SHP77 (cell line): ENCODE measurements at regions not wholly inside any gene's neighbourhood (a gene's known extent, or its start where the extent isn't known, plus 50 kb on each side); places are given as distances from the start of the nearest gene placed in this dataset.

Experiments used
- DNase-seq, 2 experiments: peaks; one replicate each; lab custom pipeline; 2025; lab: John Stamatoyannopoulos, UW

DNA sequence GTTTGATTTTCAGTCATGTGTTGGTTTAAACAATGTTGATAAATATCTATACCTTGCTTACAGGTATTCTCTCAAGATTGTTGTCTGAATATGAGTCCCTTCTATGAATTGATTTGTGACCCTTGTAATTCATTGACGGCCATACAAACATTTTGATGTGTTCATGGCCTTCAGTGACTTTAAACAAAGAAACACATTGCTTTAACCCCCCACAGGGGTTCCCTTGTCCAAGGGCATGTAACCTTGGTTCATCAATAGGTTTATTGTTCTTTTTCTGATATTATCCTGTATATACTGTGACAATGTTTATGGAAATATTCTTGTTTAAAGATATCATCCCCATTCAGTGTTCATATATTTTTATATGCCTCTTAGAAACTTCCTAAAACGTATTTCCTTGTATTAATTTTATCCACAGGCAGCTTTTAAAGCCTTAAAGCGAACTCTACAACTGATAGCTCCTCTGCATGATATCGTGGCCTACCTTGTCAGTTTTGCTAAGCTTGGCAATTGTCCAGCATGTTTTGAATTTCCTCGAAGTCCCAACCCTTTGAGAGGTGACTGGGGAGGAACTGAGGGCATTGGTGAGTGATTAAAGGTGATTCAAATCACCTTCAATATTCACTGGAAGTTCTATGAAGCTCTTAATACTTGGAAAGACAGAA is 87.0 kb downstream of the CD164 start:
- DNase-seq = peak in 1 of 2 experiments; percentile 6

DNA sequence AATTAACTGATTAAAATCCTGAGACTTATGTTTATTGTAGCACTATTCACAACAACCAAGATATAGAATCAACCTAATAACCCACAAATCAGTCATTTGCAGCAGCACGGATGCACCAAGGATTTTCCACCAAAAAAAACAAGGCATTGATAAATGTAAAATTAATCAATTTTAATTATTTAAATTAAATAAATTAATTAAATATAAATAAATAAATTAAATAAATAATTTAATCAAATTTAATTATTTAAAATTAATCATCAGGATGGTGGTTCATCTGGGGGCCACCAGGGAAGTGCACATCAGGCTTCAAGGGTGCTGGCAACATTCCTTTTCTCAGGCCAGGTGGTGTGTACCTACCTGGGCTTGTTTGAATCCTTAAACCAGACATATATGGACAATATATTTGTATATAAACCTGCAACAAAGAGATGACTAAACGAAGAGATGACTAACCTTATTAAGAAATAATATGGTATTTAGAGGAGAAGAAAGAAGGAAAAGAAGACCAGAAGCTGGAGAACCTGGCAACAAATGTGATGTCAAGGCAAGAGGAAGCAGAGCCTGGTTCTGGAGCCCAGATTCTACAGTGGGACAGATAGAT is 89.2 kb downstream of the CD164 start:
- no peak for DNase-seq

DNA sequence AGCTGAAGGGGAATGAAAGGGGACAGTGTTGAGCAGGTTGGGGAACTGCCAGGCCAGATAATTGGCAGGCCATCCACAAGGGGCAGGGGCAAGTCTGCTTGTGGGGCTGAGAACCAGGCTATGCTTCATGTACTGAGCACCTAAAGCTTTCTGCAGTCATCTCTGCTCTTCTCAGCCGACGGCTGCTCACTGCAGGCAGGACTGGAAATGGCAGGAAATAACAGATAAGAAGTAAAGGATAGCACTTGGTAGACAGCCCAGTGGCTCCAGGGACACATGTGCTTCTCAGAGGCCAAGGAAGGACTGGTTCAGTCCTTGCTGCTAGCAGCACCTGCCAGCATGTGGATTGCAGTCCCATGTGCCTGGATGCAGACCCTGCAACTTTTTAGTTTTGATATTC is 89.8 kb downstream of the CD164 start:
- no peak for DNase-seq

DNA sequence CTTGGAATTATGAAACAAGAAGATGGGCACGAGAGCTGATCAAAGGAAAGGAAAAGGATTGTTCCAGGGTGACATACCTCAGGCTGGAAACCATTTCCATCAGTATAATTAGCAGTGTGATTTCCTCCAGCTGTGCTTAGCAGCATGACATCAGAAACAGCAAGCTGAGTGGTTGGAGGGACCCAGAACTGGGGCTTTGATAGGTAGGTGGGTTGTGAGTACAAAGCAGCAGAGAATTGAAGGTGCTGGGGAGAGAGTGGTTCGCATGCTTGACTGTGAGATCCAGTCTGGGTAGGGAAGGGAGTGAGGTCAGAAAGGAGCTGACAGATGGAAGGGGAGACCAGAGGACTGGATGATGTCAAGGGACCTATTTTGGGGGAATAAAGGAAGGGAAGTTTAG is 90.4 kb downstream of the CD164 start:
- no peak for DNase-seq

DNA sequence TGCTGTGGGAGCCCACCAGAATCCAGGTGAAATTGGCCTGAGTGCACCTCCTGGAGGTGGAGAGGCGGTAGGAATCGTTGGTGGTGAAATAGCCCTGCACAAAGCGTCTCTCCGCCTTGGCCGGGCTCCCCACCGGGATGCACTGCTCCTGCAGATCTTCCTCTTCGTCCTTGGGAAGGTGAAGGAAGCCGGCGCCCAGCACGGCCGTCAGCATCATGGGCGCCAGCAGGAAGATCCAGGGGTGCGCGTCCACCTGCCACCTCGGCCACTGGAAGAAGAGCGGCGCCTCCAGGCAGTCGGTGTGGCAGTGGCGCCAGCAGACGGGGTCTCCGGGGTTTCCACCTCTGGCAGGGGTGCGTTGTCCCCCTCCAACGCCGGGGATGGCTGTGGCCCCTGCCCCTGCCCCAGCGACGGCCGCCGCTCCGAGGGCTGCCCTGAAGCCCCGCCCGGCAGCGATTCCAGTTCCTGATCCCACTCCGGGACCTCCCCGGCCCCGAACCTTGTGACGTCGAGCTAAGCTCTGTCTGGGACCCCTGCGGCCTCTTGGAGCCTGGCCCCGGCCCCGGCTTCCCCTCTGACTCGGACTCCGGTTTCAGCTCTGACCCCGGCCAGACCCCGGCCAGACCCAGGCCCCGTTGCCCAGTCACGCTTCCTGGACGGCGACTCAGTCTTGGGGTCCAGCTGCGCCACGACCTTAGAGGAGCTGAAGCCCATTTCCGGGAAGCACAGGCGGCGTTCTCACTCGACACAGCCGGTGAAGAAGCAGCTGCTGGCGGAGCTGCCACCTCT is 91.9 kb downstream of the CD164 start:
- no peak for DNase-seq

DNA sequence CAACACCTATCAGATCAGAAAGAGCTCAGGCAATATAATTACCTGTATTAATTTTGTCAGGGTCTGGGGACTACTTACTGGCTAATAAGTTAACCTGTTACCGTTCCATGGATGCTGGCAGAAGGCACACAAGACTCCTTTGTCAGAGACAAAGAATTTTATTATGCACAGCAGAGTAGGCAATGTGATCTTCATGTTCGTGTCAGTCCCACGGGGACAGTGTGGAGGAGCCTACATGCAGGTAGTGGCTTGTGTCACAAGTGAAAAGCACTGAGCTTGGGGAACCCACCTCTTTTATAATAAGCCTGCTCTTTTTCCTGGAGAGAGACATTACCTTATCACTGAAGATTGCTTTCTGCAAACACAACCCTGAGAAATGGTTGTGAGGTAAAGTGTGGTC is 96.9 kb downstream of the CD164 start:
- no peak for DNase-seq

DNA sequence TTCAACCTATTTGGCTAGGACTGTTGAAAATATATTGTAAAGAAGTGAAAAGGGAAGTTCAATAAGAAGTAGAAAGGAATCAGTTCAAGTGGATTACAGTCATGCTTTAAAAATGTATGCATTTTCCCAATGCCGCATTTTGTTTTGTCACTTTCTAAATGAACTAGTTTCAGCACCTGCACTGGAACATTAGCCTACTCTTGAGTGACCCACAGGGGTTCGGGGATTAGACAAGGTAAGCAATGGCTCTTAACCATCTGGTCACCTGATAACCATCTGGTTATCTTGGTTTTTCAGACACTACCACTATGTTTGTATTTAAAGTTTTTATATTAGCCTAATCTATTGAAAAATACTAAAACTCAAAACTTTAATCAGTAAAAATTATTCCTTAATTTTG is 97.6 kb downstream of the CD164 start:
- no peak for DNase-seq

DNA sequence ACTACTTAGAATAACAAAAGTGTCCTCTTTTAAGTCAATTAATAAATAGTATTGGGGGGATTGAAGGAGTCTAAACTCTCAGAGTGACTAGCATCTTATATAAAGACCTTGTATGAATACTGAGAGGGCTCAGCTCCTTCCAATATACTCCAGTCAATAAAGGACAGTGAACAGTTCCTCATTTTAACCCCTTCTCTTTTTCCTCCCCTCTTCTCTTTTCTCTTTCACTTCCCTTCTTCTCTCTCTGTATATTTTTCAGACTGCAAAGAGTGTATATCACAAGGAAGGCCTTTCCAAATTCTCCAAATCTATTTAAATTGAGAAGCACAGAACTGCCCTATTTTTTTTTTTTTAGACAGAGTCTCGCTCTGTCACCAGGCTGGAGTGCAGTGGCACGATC is 99.5 kb downstream of the CD164 start:
- DNase-seq = no peak

DNA sequence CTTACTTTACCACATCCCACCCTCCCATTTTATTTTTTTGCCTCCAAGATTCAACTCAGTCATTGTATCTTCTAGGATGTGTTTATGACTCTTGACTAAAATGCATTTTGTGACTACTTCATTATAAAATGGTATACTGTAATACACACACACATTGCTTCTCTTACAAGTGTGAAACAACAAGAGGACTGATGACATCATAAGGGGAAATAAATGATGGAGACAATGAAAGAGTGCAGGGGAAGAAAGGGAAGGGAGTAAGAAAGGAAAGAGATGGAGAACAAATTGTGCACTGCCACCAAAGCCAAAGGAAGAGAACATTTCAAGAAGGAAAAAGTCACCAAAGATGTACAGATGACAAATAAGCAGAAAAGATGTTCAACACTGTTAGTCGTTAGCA is 102.6 kb downstream of the CD164 start:
- DNase-seq = no peak

DNA sequence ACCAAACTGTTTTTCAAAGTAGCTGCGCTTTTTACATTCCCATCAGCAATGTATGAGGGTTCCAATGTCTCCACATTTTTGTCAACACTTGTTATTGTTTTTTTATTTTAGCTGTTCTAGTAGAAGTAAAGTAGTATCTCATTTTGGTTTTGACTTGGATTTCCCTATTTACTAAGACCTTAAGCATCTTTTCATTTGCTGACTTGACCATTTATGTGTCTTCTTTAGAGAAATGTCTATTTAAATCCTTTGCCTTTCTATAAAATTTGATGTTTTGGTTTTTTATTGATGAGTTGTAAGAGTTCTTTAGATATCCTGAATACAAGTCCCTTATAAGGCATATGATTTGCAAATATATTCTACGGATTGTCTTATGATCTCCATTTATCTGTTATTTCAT is 110.6 kb downstream of the CD164 start:
- no peak for DNase-seq

DNA sequence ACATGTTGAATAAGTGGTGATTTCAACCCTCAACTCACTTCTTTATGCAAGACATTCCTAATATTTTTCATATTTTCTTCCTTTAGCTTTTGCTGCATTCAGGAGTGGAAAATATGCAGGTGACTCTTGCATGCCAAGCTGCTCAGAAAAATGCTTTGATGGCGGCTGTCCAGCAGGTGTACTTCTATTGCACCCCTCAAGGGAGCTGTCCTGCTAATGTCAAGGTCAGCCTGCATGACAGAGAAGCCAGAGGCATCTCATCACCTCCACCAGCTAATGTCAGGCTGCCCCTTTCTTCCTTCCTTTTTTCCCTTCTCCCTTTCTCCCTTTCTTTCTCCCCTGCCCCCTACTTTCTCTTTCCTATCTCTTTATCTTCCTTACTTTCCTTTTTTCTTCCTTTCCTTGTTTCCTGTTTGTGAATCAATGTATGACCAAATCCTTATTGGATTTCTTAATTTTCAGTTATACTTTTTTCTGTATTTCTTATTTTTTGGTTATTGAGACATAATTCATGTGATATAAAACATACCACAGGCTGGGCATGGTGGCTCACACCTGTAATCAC is 112.2 kb downstream of the CD164 start:
- DNase-seq = no peak

DNA sequence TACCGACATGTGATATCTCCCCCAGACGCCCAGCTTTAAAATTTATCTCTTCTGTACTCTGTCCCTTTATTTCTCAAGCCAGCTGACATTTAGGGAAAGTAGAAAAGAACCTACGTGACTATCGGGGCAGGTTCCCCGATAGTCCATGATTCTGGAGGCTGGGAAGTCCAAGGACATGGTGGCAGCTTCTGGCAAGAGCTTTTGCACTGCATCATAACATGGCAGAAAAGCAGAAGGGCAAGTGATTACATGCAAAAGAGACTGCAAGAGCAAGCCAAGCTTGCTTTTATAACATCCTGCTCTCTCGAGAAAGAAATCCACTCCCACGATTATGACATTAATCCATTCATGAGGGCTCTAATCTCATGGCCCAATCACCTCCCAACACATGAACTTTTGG is 113.2 kb downstream of the CD164 start:
- no peak for DNase-seq

DNA sequence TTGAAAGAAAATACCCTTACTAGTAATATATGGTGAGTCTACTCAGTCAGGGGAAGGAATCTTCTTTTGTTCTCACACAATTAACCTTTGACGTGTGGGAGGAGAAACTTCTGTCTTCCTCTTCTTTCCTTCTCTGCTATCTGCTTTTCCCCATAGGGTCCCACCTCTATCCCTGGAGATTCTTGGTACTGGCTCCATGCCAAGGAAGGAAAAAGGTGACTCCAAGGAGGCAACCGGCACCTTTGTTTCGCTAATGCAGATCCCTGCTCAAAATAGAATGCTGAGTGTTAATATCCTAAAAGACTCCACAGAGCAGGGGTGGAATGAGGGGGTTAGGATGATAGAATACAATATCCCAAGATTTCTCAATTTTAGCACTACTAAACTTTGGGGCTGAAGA is 116.7 kb downstream of the CD164 start:
- DNase-seq = no peak

DNA sequence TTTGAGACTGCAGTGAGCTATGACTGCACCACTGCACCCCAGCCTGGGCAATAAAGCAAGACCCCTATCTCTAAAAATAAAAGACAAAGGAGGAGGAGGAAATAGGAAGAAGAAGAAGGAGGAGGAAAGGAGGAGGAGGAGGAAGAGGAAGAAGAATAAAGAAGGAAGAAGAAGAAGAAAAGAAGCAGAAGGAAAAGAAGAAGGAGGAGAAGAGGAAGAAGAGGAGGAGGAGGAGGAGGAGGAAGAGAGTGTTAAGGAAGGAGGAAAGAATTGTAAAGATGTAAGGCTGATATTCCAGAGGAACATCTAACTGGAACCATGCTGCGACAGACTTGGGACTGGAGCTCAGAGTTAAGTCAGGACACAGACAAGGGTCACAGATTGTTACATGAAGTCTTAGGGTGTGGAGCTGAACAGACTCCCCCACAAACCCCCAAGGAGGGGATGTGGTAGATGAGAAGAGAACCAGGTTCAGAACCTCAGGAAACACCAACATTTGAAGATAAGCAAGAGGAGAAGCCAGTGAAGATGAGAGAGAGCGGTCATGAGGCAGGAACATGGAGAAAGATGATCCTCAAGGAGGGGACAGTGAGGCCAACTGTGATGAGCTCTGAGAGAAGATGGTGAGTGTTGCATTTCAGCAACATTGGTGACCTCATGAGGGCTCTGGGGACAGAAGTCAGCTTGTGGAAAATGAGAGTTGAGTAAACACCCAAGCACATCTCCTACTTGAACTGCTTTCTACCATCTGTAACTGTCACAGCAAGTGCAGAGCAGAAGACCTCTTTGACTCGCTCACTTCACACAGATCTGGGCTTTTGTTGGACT is 118.2 kb downstream of the CD164 start:
- no peak for DNase-seq

DNA sequence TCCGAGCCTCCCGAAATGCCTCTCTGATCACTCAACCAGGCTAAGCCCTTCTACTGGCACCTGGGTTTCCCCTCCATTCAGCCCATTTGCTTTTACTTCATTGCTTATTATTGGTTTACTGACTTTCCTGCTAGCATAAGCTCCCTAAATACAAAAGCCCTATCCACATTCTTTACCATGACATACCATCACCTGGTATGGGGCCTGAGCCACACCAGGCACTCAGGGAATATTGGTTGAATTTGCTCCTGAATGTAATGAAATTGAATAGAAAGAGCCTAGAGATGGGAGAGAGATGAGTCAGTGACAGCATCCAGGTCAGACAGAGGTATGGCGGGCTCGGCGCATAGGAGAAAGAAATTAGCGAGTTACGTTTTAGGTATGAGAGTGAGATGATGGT is 120.0 kb downstream of the CD164 start:
- DNase-seq = no peak

DNA sequence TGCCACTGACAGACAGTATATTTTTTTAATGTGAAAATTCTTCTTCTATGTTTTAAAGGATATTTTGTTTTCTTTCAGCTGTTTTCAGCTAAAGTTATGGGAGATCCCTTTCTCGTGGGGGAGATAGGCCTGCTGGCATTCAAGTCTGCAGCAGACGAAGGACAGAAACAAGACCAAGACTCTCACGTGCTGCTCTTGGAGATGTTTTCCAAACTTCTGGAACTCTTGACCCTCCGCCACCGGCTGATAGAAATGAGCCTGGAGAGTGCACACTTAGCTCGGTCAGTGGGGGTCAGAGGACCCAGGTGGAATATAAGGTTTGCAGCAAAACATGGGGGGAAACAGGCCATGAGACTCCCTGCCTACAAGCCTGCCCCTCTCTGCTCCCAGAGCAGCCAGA is 120.5 kb downstream of the CD164 start:
- DNase-seq = no peak

DNA sequence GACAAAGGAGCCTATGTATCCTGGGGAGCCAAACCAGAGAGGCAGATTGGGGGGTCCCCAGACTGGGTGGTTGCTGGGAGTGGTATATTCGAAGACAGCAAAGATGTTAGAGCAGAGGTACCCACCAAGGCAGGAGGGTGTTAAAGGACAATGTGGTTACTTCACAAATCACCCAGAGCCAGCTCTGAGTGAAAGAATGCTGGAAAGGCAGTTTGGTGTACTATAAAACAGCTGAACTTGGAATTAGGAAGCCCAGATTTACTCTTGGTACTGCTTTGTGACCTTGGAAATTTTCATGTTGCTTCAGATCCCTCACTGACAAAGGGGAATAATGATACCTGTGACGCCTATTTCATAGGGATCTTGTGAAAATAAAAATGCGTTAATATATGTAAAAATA is 121.6 kb downstream of the CD164 start:
- no peak for DNase-seq

DNA sequence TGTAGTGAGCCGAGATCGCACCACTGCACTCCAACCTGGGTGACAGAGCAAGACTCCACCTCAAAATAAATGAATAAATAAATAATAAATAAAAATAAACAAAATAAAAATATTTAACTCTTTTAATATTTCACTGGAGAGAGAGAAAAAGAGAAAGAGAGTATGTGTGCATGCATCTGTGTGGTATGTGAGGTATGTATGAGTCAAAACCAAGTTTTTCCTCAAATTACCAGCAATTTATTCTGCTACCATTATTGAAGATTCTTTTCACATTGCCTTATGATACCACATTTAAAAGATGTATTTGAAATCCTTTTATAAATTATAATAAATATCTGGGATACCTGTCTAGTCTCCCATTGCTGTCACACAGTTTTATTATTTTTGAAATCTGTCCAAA is 122.1 kb downstream of the CD164 start:
- no peak for DNase-seq

DNA sequence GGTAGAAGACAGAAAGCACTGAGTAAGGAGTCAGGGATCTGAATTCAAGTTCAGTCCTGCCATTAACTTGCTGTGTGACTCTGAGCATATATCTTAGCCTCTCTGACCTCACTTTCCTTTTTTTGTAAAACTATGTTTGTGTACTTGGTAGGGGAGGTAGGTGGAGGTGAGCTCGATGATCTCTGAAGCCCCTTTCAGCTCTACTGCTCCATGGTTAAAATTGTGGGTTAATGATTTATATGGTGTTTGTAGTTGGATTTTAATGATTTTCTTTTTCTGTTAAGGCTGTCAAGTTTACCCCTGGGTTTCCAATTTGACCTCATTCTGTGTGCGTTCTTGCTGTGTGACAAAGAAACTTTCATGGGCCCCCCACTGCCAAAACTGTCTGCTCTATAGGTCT is 124.1 kb downstream of the CD164 start:
- DNase-seq = no peak

DNA sequence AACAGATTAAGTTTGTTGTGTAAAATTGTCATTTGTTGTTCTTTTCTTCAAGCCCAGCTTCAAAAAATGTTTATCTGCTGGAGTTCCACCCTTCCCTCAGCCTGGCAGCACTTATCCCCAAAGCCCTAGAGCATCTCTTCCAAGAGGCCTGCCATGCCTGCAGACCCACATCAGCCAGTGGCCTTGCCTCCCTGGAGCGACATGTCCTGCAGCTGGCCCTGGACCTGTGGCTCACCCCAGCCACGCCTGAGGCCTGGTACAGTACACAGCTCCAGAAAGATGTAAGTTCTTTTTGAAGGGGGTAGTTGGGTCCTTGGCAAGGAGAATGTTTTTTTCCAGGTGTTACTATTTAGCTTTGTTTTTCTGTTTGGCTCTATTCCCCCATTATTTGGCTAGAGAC is 124.8 kb downstream of the CD164 start:
- peak in 1 of 2 experiments; percentile 22 for DNase-seq

DNA sequence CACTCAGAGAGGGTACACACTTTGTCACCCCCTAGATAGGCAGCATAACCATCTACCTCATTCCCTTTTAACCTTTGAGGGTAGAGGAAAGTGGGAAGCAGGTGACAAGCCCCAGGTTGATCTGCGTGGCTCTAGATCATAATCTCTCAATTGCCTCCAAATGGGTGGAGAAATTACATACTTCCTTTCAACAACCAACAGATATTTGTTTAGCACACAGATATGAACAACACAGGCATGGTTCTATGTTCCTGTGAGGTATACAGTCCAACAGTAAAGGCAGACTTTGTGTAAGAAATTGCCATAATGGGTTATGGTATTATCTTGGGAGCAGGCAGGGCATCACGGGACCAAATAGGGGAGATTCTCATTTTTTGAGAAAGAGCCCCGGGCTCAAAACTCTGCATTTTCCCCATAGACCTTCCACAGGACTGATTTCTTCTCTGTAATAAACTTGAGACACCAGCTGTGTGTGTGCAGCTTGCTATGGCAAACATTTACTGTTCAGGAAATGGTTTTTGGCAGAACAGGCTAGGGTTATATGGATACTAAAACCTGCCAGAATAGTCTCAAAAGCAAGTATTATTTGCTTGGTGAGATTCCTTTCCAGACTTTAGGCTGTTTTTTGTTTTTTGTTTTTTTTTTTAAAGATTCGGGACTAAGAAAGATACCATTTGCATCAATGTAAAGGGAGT is 126.2 kb downstream of the CD164 start:
- peak; percentile 62 to 72 for DNase-seq

DNA sequence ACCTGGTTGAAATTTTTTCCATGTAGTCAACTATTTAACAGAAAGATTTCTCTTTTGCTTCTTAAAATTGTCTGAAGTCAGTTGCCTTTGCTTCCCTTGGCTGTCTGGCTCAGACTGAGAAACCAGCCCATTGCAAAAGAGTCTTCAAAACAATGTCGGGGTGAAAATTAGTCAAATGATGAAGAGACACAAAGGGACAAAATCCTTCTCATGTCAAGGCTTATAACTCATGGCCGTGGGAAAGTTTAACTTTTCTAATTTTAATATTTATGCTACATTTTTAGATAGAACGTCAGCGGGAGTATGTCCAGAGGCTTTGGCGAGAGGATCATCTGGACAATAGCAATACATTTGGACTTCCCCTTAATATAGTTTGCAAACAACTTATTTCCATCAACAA is 127.2 kb downstream of the CD164 start:
- DNase-seq = no peak
